Brain pericyte (primary cell): ENCODE measurements at regions not wholly inside any gene's neighbourhood (a gene's known extent, or its start where the extent isn't known, plus 50 kb on each side); places are given as distances from the start of the nearest gene placed in this dataset.

Experiments
- DNase-seq: peaks from one replicate; pipeline ENCODE4 v3.0.0-alpha.2; 2012; ENCODE audit warnings: low read depth, low spot score

DNA sequence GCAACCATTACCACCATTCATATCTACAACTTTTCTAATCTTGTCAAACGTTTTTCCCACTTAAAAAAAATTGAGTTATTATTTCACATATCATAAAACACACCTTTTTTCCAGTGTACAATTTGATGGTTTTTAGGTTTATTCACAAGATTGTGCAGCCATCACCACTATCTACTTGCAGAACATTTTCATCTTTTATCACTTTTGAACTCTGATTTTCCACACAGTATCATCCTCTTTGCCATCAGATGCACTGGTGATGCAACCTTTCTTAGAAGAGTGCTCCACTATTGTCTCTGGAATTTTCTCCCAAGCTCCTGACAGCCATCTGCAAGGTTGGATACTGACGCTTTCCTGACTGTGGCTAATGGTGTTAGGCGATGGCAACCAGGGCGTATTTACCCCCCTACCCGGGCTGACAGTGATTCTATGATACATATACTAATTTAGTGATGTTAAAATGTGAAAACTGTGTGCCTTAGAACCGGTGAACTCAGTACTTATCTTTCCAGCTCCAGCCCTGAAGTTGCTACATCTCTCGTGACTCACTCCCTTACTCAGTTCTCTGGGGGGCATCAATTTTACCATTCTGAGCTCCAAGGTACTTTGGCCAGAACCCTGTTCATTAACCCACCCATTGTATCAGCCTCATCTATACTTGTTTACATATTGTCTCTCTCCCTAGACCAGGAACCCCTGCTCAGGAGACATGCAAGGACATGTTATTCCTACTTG lies 105.4 kb upstream of the SPRED2 start:
- no peak for DNase-seq

DNA sequence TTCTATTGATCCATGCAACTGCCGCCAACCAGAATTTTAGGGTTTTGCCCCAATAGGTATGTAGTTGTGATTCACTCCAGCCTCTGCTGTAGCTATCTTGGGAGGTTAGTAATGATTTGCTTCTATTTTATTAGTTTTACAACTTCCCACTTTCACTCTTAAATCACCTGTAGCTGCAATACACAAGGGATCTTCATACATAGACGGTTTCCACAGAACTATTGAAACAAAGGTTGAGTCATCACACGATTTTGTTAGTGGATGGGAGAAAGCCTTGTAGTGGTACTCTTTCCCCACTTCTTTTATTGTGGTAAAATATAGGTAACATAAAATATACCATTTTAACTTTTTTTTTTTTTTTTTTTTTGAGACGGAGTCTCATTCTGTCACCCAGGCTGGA lies 104.2 kb upstream of the SPRED2 start:
- DNase-seq: no peak

DNA sequence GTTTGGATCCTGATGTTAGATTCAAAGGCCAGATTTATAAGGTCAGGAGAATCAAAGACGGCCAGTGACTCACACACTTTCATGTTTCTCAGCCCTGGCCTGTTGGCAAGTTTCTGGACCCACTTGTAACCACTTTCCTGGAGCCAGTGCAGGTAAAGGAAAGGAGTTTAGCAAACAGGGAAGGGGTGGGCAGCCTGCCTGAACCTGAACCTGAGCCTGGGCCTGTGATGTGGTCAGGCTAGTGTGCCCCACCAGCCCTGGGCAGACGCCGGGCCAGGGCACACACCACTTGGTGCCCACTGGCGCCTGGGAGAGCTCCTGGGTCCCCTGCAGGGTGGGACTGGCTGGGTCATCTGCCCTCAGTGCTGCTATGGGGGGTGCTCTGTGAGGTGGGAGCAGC lies 100.5 kb upstream of the SPRED2 start:
- no peak for DNase-seq

DNA sequence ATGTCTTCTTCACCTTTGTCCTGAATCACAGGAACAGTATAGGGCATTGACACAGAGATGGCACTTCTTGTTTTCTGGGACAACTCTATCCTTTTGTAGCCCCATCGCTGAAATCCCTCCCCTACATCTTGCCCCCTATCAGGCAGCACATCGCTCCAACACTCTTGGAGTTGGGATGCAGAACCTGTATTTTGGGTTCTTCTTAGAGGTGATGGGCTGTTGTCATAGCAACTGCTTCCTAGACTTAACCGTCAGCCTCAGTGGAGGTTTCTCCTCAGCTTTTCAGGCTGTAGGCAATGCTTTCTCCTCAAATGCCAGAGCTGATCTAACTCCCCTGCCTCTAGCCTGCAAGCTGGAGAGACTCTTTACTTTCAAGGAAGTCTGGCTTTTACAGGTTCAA lies 99.9 kb upstream of the SPRED2 start:
- no peak for DNase-seq

GRCh38 chr2:65530547-65531320 lies 98.3 kb upstream of the SPRED2 start:
- DNase-seq: no peak

- DNase-seq: no peak
Observed at GRCh38 chr2:65529419-65529818, 97.0 kb upstream of the SPRED2 start.

- no peak for DNase-seq
Observed at GRCh38 chr2:65528241-65528574, 95.8 kb upstream of the SPRED2 start.

DNA sequence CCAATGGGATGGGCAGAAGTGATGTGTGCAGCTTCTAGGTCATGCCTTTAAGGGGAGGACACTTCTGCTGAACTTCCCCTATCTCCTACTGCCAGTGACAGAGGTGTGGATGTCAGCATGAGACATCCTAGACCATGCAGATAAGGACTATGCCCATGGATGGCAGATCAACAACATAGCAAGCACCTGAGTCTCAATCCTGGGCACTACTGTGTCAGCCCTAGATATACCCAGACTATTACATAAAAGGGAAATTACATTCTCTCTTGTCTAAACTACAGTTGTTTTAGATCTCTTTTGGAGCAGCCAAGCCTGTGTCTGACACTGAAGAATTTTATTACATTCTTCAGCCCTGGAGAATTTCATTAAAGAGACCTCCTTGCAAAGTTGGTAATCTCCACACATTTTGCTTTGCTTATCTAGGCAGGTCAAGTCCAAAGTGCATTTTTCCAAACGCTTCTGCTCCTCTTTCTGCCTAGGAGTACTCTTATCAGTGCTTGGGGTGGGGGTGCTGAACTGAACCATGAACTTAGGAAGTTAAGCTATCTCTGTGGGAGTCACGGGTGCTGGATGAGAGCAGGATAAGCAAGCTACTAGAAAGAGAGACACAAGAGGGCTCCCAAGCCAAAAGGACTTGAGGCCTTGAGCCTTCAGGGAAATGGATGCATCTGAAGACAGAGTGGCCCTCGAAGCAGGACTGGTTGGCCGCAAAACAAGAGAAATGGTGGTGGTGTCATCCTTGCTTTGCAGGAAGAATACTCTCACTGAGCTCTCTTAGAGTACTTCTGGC lies 95.2 kb upstream of the SPRED2 start:
- no peak for DNase-seq

- no peak for DNase-seq
Observed at GRCh38 chr2:65525616-65526231, 93.3 kb upstream of the SPRED2 start.

DNA sequence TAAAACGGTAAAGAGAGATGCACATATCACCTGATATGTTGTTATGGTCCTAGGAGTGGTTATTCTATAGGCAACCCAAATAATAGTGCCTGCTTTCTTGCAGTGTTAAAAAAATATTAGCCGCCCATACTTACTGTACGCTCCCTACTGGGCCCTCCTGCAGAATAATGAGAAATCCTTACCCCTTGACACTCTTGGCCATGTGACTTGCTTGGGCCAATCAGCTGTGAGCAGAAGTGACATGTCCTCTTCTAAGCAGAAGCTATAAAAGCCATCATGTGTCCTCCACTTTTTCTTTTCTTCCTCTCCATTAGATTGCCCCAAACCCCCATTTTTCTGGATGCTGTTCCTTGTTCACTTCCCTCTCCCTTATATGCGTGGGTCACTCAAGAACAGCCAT lies 90.5 kb upstream of the SPRED2 start:
- no peak for DNase-seq

GRCh38 chr2:65518751-65519150 lies 86.4 kb upstream of the SPRED2 start:
- DNase-seq: no peak

GRCh38 chr2:65514555-65515195 lies 82.3 kb upstream of the SPRED2 start:
- DNase-seq: no peak

DNA sequence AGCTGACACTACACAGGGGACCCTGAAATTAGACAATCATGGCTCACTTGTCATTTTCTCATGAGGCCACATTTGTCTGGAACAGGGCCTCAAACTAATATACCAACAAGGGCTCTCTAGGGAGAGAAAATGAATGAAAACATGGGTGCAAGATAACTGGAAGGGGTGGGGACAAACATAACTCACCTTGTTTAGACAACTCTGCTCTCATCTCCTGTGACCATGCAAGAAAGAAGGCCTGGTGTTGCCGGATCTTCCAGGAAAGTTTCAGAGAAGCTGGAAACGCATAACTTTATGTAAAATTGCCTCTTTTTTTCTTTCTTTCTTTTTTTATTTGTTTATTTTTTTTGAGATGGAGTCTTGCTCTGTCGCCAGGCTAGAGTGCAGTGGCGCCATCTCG lies 80.4 kb upstream of the SPRED2 start:
- no peak for DNase-seq

DNA sequence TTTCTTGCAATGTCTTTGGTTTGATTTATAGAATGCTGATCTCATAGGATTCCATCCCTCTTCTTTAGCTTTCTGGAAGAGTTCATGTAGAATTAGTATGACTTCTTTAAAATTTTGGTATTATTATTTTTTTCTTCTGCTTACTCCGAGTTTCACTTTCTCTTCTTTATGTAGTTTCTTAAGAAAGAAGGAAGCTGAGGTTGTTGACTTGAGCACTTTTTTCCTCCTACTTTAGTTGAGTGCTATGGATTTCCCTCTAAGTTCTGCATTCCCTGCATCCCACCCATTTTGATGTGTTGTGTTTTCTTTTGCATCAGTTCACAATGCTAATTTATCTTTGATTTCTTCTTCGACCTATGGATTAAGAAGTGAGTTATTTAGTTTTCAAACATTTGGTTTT lies 78.9 kb upstream of the SPRED2 start:
- DNase-seq: no peak

DNA sequence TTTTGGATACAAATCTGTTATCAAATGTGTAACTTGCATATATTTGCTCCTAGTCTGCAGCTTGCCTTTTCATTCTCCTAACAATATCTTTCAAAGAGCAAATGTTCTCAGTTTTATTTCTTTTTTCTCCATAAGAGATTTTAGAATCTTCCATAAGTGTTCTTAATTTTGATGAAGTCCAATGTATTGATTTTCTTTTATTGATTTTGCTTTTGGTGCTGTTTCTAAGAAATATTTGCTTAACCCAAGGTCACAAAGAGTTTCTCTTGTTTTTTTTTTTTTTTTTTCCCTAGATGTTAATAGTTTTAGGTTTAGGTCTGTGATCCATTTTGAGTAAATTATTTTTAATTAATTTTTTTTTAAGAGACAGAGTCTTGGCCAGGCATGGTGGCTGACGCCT lies 75.8 kb upstream of the SPRED2 start:
- no peak for DNase-seq

DNA sequence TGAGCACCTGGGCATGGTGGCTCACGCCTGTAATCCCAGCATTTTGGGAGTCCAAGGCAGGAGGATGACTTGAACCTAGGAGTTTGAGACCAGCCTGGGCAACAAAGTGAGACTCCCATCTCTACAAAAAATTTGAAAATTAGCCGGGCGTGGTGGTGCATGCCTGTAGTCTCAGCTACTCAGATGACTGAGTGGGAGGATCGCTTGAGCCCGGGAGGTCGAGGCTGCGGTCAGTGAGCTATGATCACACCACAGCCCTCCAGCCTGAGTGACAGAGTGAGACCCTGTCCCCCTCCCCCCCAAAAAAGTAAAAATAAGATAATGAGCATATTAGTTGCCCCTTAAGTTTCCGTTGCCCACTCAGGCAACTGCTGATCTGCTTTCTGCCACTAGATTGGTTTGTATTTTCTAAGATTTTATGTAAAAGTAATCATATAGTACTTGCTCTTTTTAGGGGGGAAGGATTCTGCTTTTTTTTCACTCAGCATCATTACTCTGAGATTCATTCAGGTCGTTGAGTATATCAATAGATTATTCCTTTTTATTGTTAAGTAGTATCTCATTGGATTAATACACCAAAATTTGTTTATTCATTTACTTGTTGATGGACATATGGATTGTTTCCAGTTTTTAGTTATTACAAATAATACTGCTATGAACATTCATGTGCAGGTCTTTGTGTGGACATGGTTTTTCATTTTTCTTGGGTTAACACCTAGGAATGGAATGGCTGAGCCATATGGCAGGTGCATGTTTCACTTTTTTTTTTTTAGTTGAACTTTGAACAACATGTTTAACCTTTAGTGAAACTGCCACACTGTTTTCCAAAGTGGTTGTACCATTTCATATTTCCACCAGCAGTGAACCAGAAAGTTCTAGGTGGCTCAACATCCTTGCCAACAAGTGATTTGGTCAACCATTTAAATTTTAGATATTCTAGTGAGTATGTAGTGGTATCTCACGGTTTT lies 75.0 kb upstream of the SPRED2 start:
- no peak for DNase-seq

DNA sequence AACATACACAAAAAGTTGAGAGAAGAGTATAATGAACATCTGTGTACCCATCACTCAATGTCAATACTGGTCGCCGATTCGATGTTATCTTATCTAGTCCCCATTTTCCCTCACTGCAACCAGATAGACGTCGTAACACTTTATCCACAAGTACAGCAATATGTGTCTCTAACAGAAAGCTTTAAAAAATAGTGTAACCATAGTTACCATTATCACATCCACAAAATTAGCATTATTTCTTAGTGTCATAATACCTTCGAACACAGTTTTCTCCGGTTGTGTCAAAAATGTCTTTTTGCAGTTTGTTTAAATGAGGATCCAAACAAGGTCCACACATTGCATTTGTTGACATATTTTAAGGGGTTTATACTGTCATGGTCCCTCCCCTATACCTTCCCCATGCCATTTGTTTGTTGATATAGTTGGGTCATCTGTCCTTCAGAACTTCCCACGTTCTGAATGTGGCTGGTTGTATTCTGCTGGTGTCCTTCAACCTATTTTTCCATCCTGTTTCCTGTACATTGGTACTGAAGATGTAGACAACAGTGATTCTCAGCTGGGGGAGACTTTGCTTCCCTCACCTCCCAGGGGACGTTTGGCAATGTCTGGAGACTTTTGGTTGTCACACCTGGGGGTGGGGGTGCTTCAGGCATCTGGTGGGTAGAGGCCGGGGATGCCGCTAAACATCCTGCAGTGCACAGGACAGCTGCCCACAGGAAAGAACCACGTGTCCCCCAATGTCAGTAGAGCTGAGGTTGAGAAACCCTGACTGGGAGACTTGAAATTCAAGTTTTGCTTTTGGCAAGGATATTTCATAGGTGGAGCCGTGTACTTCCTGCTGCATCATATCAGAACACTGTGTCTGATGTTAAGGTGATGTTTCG lies 72.7 kb upstream of the SPRED2 start:
- DNase-seq: no peak

GRCh38 chr2:65504201-65504600 lies 71.8 kb upstream of the SPRED2 start:
- no peak for DNase-seq

DNA sequence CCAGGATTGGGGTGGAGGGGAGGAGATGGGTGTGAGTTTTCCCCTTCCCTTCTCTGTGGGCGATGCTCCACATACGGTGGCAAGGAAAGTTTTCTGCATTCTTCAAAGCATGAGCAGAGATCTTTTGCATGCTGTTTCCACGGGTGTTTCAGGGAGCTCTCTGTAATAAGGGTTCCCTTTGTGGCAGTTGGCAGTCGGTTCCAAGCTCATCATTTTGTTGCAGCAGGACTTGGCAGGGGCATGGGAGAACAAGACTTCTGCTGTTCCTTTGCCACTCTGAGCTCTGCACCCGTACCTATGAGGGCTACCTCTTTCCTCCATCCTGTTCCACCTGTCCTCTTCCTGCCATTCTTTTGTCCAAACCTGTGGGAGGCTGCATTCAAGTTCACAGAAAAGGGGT lies 71.3 kb upstream of the SPRED2 start:
- no peak for DNase-seq

GRCh38 chr2:65501836-65502235 lies 69.4 kb upstream of the SPRED2 start:
- no peak for DNase-seq
